RWPE2 (cell line): ENCODE measurements at regions not wholly inside any gene's neighbourhood (a gene's known extent, or its start where the extent isn't known, plus 50 kb on each side); places are given as distances from the start of the nearest gene placed in this dataset.

Experiments
- ATAC-seq: fragments of 200-7000 bp; cut with Tn5 transposase; 3 replicates; pipeline ENCODE4 v1.9.1; 2021; ENCODE audit warnings: low read depth
- DNase-seq: peaks from one replicate; pipeline ENCODE4 v3.0.0-alpha.2; 2020; ENCODE audit warnings: low spot score
- H3K27ac ChIP-seq: fragments of 450-650 bp; 2 replicates; pipeline ENCODE4 v1.5.1; 2017; ENCODE audit warnings: mild to moderate bottlenecking; ENCODE audit not compliant: poor library complexity, severe bottlenecking
- H3K27me3 ChIP-seq: fragments of 250-450 bp; sonication (Bioruptor Pico); 2 replicates; pipeline ENCODE4 v1.5.1; 2021; ENCODE audit warnings: mild to moderate bottlenecking, moderate library complexity; ENCODE audit not compliant: insufficient read depth, poor library complexity, severe bottlenecking
- H3K36me3 ChIP-seq: fragments of 250-450 bp; sonication (Bioruptor Pico); 2 replicates; pipeline ENCODE4 v1.5.1; 2020; ENCODE audit warnings: low read depth, mild to moderate bottlenecking, moderate library complexity
- H3K4me1 ChIP-seq: fragments of 250-450 bp; sonication (Bioruptor Pico); 2 replicates; pipeline ENCODE4 v1.5.1; 2021; ENCODE audit warnings: mild to moderate bottlenecking, moderate library complexity; ENCODE audit not compliant: insufficient read depth, poor library complexity, severe bottlenecking
- H3K4me3 ChIP-seq: fragments of 250-450 bp; sonication (Bioruptor Pico); 2 replicates; pipeline ENCODE4 v1.5.1; 2021; ENCODE audit warnings: mild to moderate bottlenecking, moderate library complexity; ENCODE audit not compliant: severe bottlenecking
- H3K9me3 ChIP-seq: fragments of 250-450 bp; sonication (Bioruptor Pico); 2 replicates; pipeline ENCODE4 v1.5.1; 2021; ENCODE audit warnings: mild to moderate bottlenecking, moderate library complexity; ENCODE audit not compliant: severe bottlenecking
- TF ChIP-seq, protein P1 (sequence below): fragments of 450-650 bp; IDR thresholded peaks from one replicate; pipeline ENCODE4 v1.5.1; 2017; ENCODE audit warnings: mild to moderate bottlenecking, moderate library complexity; ENCODE audit not compliant: poor library complexity, severe bottlenecking

DNA sequence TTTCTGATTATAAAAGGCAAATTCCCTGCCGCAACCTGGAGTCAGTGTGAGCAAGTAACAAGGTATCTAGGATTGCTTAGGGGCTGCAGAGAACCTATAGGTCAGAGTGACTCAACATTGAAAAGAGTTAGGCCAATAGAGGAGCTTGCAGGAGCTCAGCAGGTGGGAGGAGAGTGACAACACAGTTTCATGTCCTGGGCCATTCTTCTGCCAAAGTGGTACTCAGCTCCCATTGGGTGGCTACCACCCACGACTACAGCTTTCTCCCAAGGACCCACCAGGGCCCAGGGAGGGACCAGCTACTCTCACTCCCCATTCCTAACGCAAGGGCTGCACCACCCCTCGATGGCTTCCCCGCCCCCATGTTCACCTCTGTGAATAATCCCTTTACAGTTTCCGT lies 86.7 kb upstream of the SPATA31C2 start:
- H3K27me3 ChIP-seq: no peaks in the 10 kb centered on the region
- no peak overlapping the region for H3K4me3 ChIP-seq
- TF ChIP-seq, protein P1, sequence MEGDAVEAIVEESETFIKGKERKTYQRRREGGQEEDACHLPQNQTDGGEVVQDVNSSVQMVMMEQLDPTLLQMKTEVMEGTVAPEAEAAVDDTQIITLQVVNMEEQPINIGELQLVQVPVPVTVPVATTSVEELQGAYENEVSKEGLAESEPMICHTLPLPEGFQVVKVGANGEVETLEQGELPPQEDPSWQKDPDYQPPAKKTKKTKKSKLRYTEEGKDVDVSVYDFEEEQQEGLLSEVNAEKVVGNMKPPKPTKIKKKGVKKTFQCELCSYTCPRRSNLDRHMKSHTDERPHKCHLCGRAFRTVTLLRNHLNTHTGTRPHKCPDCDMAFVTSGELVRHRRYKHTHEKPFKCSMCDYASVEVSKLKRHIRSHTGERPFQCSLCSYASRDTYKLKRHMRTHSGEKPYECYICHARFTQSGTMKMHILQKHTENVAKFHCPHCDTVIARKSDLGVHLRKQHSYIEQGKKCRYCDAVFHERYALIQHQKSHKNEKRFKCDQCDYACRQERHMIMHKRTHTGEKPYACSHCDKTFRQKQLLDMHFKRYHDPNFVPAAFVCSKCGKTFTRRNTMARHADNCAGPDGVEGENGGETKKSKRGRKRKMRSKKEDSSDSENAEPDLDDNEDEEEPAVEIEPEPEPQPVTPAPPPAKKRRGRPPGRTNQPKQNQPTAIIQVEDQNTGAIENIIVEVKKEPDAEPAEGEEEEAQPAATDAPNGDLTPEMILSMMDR: no peak
- no peaks in the 10 kb centered on the region for H3K36me3 ChIP-seq
- DNase-seq (no peak), ATAC-seq (peak; percentile 31; the same call in 1 of the 3 replicates)
- no peaks in the 10 kb centered on the region for H3K9me3 ChIP-seq
- H3K4me1 ChIP-seq: no peaks in the 10 kb centered on the region
- no peak overlapping the region for H3K27ac ChIP-seq

DNA sequence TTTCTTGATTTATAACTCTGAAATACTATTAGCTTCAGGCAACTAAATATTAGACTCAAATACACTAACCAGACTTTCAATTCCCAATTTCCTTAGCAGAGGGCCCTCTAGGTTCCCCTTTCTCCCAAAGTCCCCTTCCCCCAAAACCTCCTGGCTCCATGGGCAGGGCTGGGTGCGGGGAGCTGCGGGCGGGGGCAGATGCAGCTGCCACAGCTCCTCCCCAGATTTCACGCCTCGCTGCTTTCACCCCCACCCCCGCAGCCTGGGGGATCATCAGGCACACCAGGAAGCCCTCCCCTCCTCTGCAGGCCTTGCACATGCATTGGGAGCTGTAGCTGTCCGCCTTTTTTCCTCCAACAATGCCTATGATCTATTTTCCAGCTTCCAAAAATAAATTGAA lies 82.8 kb upstream of the SPATA31C2 start:
- ATAC-seq (no peak), DNase-seq (no peak)
- H3K27me3 ChIP-seq: no peaks in the 10 kb centered on the region
- H3K36me3 ChIP-seq: no peaks in the 10 kb centered on the region
- H3K9me3 ChIP-seq: no peaks in the 10 kb centered on the region
- TF ChIP-seq, protein P1: no peak
- H3K4me1 ChIP-seq: no peaks in the 10 kb centered on the region
- no peak overlapping the region for H3K4me3 ChIP-seq
- no peak overlapping the region for H3K27ac ChIP-seq

DNA sequence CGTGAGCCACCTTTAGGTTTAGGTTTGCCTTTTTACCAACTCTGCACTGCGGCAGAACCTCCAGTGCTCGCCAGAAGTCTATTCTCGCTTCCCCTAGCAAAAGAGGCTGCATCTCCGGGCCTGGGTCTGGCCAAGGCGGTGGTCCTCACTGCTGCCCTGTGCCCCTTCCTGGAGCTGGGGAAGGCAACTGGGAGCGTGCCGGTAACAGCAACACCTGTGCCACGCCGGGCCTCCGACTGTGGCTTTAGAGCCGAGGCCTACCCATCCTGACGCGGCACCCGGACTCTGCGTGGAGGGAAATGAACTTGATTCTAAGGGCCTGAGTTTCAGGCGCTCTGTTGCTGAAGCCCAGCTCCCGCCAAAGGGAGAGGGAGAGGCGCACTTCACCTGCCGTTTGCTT lies 82.4 kb upstream of the SPATA31C2 start:
- Histone ChIP-seq H3K27me3 (no peaks in the 10 kb centered on the region), H3K4me1 (no peaks in the 10 kb centered on the region), H3K9me3 (no peaks in the 10 kb centered on the region), H3K27ac (no peak overlapping the region), H3K36me3 (no peaks in the 10 kb centered on the region), H3K4me3 (no peak overlapping the region)
- ATAC-seq (no peak), DNase-seq (no peak)
- TF ChIP-seq, protein P1: no peak

DNA sequence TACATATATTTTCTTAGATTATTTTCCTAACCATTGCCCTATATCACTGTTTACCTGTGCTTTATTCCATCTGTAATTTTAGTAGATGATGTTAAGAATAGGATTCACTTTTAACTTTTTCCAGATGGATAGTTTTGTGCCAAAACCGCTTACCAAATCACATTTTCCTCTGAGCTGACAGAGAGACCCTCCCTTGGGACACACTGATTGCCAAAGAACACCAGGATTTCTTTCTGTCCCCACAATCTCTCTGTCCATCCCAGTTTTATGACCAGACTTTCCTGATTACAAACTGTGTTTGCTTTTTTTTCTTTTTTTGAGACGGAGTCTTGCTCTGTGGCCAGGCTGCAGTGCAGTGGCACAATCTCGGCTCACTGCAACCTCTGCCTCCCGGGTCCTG lies 81.3 kb upstream of the SPATA31C2 start:
- no peak overlapping the region for H3K27ac ChIP-seq
- TF ChIP-seq, protein P1: no peak
- H3K4me1 ChIP-seq: no peaks in the 10 kb centered on the region
- H3K9me3 ChIP-seq: no peaks in the 10 kb centered on the region
- no peaks in the 10 kb centered on the region for H3K36me3 ChIP-seq
- no peak overlapping the region for H3K4me3 ChIP-seq
- DNase-seq: no peak
- ATAC-seq: no peak
- no peaks in the 10 kb centered on the region for H3K27me3 ChIP-seq

DNA sequence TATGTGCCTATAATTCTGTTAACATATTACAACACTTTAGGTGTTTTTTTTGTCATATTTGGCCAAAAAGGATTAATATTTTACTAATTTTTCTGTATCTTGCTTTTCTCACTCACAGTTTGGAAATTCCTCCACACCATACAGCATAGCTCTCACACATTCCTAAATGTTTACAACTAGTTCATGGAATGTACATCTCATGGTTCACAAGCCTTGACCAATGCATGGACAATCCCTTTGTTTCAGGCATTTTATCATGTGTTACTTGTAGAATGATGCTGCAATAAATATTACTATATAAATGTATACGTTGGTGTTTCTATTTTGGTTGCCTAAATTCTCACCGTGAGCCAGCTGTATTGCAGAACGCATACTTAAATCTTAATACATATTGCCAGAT lies 80.5 kb upstream of the SPATA31C2 start:
- H3K9me3 ChIP-seq: no peaks in the 10 kb centered on the region
- no peak overlapping the region for H3K27ac ChIP-seq
- no peak overlapping the region for H3K4me3 ChIP-seq
- TF ChIP-seq, protein P1: no peak
- no peak for DNase-seq
- no peak; the same call in 2 of the 3 replicates for ATAC-seq
- H3K27me3 ChIP-seq: no peaks in the 10 kb centered on the region
- H3K36me3 ChIP-seq: no peaks in the 10 kb centered on the region
- H3K4me1 ChIP-seq: no peaks in the 10 kb centered on the region
